HepG2 (cell line): ENCODE measurements at regions not wholly inside any gene's neighbourhood (a gene's known extent, or its start where the extent isn't known, plus 50 kb on each side); places are given as distances from the start of the nearest gene placed in this dataset.
A peak's percentile ranks its signal among the peaks of the same experiment; 100 is the strongest.
"Not testable (repeated sequence)": the region's sequence is repeated elsewhere in the genome, so short reads cannot be mapped to it uniquely, and the experiment has no call there.

Experiments
- ATAC-seq: fragments of 200-7000 bp; cut with Tn5 transposase; 3 replicates; pipeline ENCODE4 v1.9.1; 2020; ENCODE audit warnings: mild to moderate bottlenecking, moderate library complexity
- BruUV-seq: library from RNA; stranded (reverse); fragments of 400-500 nt; replicated peaks from 2 replicates; lab custom pipeline; 2021; lab: Mats Ljungman, UMichigan
- CTCF ChIA-PET: fragments of 300-600 bp; formaldehyde crosslinking; extraction: SDS; loops from one replicate; lab custom pipeline; 2021; ENCODE audit warnings: low total read pairs, inconsistent platforms, low intra/inter-chr PET ratio; lab: Yijun Ruan, JAX
- POLR2A ChIA-PET: fragments of 350-600 bp; sonication (Branson Sonifier 250); formaldehyde crosslinking; loops from one replicate; lab custom pipeline; 2020; ENCODE audit warnings: antibody characterized with exemption, inconsistent platforms; lab: Yijun Ruan, JAX
- DNase-seq: peaks from one replicate; pipeline ENCODE4 v3.0.0-alpha.2; 2015; ENCODE audit warnings: low spot score
- FAIRE-seq: peaks from 3 replicates; lab custom pipeline; 2011; peaks lifted over from hg19 to GRCh38; lab: Jason Lieb, UNC
- H2AFZ ChIP-seq: one replicate; pipeline ENCODE4 v1.6.1; 2011; ENCODE audit warnings: low read length, inconsistent platforms
- H3K27ac ChIP-seq: fragments of 300-600 bp; 3 replicates; pipeline ENCODE4 v1.8.0; 2011; ENCODE audit warnings: mixed run types, mild to moderate bottlenecking, mixed read lengths, low read length, inconsistent platforms; ENCODE audit not compliant: insufficient read depth; ENCODE audit errors: extremely low read length
- H3K27me3 ChIP-seq, 2 experiments: fragments of 200-600 bp in 1 of 2; 2 replicates in 1 of 2; 3 replicates in 1 of 2; pipeline versions ENCODE4 v1.6.0 to v1.8.0; 2011; ENCODE audit warnings: low read length in 2 of 2, mild to moderate bottlenecking in 2 of 2, moderate library complexity in 2 of 2, inconsistent platforms in 1 of 2; ENCODE audit not compliant: insufficient read depth in 2 of 2, control insufficient read depth in 1 of 2
- H3K36me3 ChIP-seq, 2 experiments: fragments of 200-600 bp in 1 of 2; replicated peaks in 1 of 2; 2 replicates in 1 of 2; 3 replicates in 1 of 2; pipeline versions ENCODE4 v1.5.1 to v1.8.0; 2011; ENCODE audit warnings: low read length in 2 of 2, inconsistent platforms in 1 of 2; ENCODE audit not compliant: insufficient read depth in 2 of 2, control insufficient read depth in 1 of 2
- H3K4me1 ChIP-seq: 2 replicates; pipeline ENCODE4 v1.5.1; 2012; ENCODE audit warnings: low read length, inconsistent platforms; ENCODE audit not compliant: insufficient read depth
- H3K4me2 ChIP-seq: 2 replicates; pipeline ENCODE4 v1.6.0; 2011; ENCODE audit warnings: low read depth, low read length, inconsistent platforms
- H3K4me3 ChIP-seq, 3 experiments: fragments of 200-600 bp in 1 of 3; sonication (generic), shearing (Covaris generic) in 1 of 3; replicated peaks in 1 of 3; 2 replicates each; pipeline ENCODE4 v1.5.1; 2011 to 2016; ENCODE audit warnings: low read length in 3 of 3, inconsistent platforms in 2 of 3, low read depth in 2 of 3, mild to moderate bottlenecking in 2 of 3, control low read depth in 1 of 3, mixed read lengths in 1 of 3; ENCODE audit not compliant: insufficient read depth in 1 of 3
- H3K79me2 ChIP-seq: one replicate; pipeline ENCODE4 v1.6.1; 2011; ENCODE audit warnings: low read length, inconsistent platforms; ENCODE audit not compliant: insufficient read depth
- H3K9ac ChIP-seq: 2 replicates; pipeline ENCODE4 v1.6.0; 2011; ENCODE audit warnings: mild to moderate bottlenecking, low read depth, low read length, inconsistent platforms; ENCODE audit not compliant: insufficient read depth
- H3K9me3 ChIP-seq: 2 replicates; pipeline ENCODE4 v1.5.1; 2012; ENCODE audit warnings: mild to moderate bottlenecking, low read length
- H4K20me1 ChIP-seq: 2 replicates; pipeline ENCODE4 v1.6.0; 2011; ENCODE audit warnings: inconsistent platforms, mild to moderate bottlenecking, low read length, moderate library complexity; ENCODE audit not compliant: insufficient read depth
- ARHGAP35 ChIP-seq: sonication (generic); formaldehyde crosslinking; IDR thresholded peaks from 2 replicates; pipeline ENCODE4 v1.9.0; 2022; ENCODE audit warnings: mild to moderate bottlenecking, inconsistent platforms, moderate library complexity, missing genetic modification reagents, borderline replicate concordance
- CAMTA2 ChIP-seq: sonication (generic); formaldehyde crosslinking; IDR thresholded peaks from 2 replicates; pipeline ENCODE4 v1.4.0; 2020; ENCODE audit warnings: mild to moderate bottlenecking, missing genetic modification reagents, borderline replicate concordance
- CCAR2 ChIP-seq: fragments of 200-400 bp; formaldehyde crosslinking; optimal IDR thresholded peaks from 2 replicates; pipeline ENCODE3; 2018; ENCODE audit warnings: low read depth, mild to moderate bottlenecking, low read length, moderate library complexity
- CEBPG ChIP-seq: IDR thresholded peaks from 2 replicates; pipeline ENCODE4 v1.6.1; 2016
- CREB1 ChIP-seq, 2 experiments: fragments of 450-650 bp in 1 of 2; IDR thresholded peaks; 2 replicates each; pipeline ENCODE4 v1.6.1; 2016 to 2017; ENCODE audit warnings: control low read depth in 1 of 2, mild to moderate bottlenecking in 1 of 2, missing compliant biosample characterization in 1 of 2, missing genetic modification characterization in 1 of 2
- HMG20B ChIP-seq: conservative IDR thresholded peaks from 2 replicates; pipeline ENCODE4 v1.6.1; 2016; ENCODE audit warnings: missing genetic modification reagents, missing compliant biosample characterization
- KLF12 ChIP-seq: sonication (generic); formaldehyde crosslinking; IDR thresholded peaks from 2 replicates; pipeline ENCODE4 v1.4.0; 2020; ENCODE audit warnings: missing genetic modification reagents, borderline replicate concordance
- PBX2 ChIP-seq: IDR thresholded peaks from 2 replicates; pipeline ENCODE4 v1.6.1; 2016; ENCODE audit warnings: control low read depth
- REXO4 ChIP-seq: sonication (generic); formaldehyde crosslinking; IDR thresholded peaks from 2 replicates; pipeline ENCODE4 v1.8.0; 2022; ENCODE audit warnings: missing genetic modification reagents, mild to moderate bottlenecking, borderline replicate concordance
- ZBED4 ChIP-seq: sonication (generic); formaldehyde crosslinking; IDR thresholded peaks from 2 replicates; pipeline ENCODE4 v1.4.0; 2020; ENCODE audit warnings: missing genetic modification reagents, borderline replicate concordance
- ZNF224 ChIP-seq: sonication (generic); formaldehyde crosslinking; IDR thresholded peaks from 2 replicates; pipeline ENCODE4 v1.5.0; 2020; ENCODE audit warnings: mild to moderate bottlenecking, missing genetic modification reagents
- WGBS: methylation state at CpG from one replicate; pipeline ENCODE4 v1.1.6; 2017; ENCODE audit warnings: low lambda C conversion rate; 5-methylcytosine and 5-hydroxymethylcytosine counted together
- in situ Hi-C: cut with HindIII; loops from 2 replicates; pipeline ENCODE4 v1.10.0; 2017; ENCODE audit warnings: low pct_unique_long_range_greater_than_20kb; ENCODE audit not compliant: extremely low pct_ligation_motif_present
- intact Hi-C: fragments of 100-400 bp; cut with micrococcal nuclease; formaldehyde crosslinking; loops from one replicate; pipeline ENCODE4 v1.10.0; 2022; ENCODE audit not compliant: unreplicated experiment

GRCh38 chr20:26134606-26135005 is 438.0 kb upstream of the ZNF337 start (continued):
- no peak for TF ChIP-seq ZBED4
- TF ChIP-seq PBX2 (CRISPR knock-in tag): no peak
- TF ChIP-seq ARHGAP35: no peak
- TF ChIP-seq HMG20B (CRISPR knock-in tag): no peak
- no peak for TF ChIP-seq CAMTA2 (CRISPR knock-in tag)
- TF ChIP-seq KLF12 (CRISPR knock-in tag): no peak
- TF ChIP-seq CCAR2: no peak
- no peak for TF ChIP-seq ZNF224 (CRISPR knock-in tag)
- TF ChIP-seq CEBPG (CRISPR knock-in tag): no peak
- TF ChIP-seq REXO4: no peak

GRCh38 chr20:26133794-26134193 is 437.1 kb upstream of the ZNF337 start:
- intact Hi-C loops; H3K4me1 ChIP-seq; H3K4me2 ChIP-seq; DNase-seq; BruUV-seq; FAIRE-seq; in situ Hi-C loops; H3K79me2 ChIP-seq; ATAC-seq; CTCF ChIA-PET; H3K4me3 ChIP-seq; H3K9me3 ChIP-seq; H3K36me3 ChIP-seq; H3K9ac ChIP-seq; H3K27me3 ChIP-seq; H4K20me1 ChIP-seq; POLR2A ChIA-PET; H3K27ac ChIP-seq; H2AFZ ChIP-seq; TF ChIP-seq CREB1 (CRISPR knock-in tag; IDR thresholded peaks at IDR 0.05): not testable (repeated sequence)
- 26% methylated on average over 12 of the region's 12 CpGs for WGBS
- peak; percentile 11; the same call in 1 of the 2 replicates for TF ChIP-seq CREB1 (IDR thresholded peaks at IDR 0.05)

- DNase-seq, BruUV-seq, H3K79me2 ChIP-seq, POLR2A ChIA-PET, H3K4me1 ChIP-seq, H3K36me3 ChIP-seq, FAIRE-seq, H4K20me1 ChIP-seq, intact Hi-C loops, H2AFZ ChIP-seq, H3K4me2 ChIP-seq, CTCF ChIA-PET, H3K27me3 ChIP-seq, ATAC-seq, H3K9me3 ChIP-seq, in situ Hi-C loops, H3K27ac ChIP-seq, H3K9ac ChIP-seq, H3K4me3 ChIP-seq: not testable (repeated sequence)
- WGBS: 0% methylated on average over 2 of the region's 2 CpGs
Observed at GRCh38 chr20:26120920-26121319, 424.3 kb upstream of the ZNF337 start.
